AG09309 (cell line): ENCODE measurements at regions not wholly inside any gene's neighbourhood (a gene's known extent, or its start where the extent isn't known, plus 50 kb on each side); places are given as distances from the start of the nearest gene placed in this dataset.

Experiments
- DNase-seq: peaks from one replicate; pipeline ENCODE4 v3.0.0-alpha.2; 2010; ENCODE audit warnings: low read depth
- H3K4me3 ChIP-seq: 2 replicates; pipeline ENCODE4 v1.5.1; 2011; ENCODE audit warnings: mild to moderate bottlenecking, low read depth, low read length, moderate library complexity; ENCODE audit not compliant: control insufficient read depth
- CTCF ChIP-seq: IDR thresholded peaks from 2 replicates; pipeline ENCODE4 v1.5.1; 2011; ENCODE audit warnings: mild to moderate bottlenecking, low read depth, low read length, inconsistent platforms; ENCODE audit not compliant: insufficient read depth, control insufficient read depth; ENCODE audit errors: missing control alignments

- no peak for DNase-seq
- no peak for TF ChIP-seq CTCF
Measured at GRCh38 chr13:22112956-22113745, 442.3 kb downstream of the FGF9 start.

GRCh38 chr13:22114630-22115311 is 443.9 kb downstream of the FGF9 start:
- no peak for TF ChIP-seq CTCF
- no peak for DNase-seq
- H3K4me3 ChIP-seq = no peak overlapping the region

More at GRCh38 chr13:22112956-22113745, 442.3 kb downstream of the FGF9 start:
- H3K4me3 ChIP-seq = no peak overlapping the region

DNA sequence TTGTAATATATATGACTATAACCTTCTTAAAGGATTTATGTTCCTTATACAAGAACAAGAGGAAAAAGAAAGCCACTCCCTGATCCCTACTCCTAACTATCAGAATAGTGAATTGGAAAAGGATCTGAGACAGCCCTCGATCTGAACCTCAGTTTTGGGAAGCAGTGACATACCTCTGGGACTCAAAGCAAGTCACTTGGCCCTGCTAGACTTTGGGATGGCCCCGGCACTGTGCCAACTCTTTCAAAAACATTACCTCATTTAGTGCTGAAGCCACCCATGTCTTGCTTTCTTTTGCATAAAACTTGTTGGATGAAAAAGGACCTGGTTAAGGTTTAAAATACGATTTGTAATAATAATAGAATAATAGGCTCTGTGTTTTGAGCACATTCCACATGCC is 447.3 kb downstream of the FGF9 start:
- TF ChIP-seq CTCF = no peak
- no peak for DNase-seq
- H3K4me3 ChIP-seq = no peak overlapping the region

- no peak for DNase-seq
- no peak for TF ChIP-seq CTCF
- H3K4me3 ChIP-seq = no peak overlapping the region
Measured at GRCh38 chr13:22120646-22121045, 449.8 kb downstream of the FGF9 start.

DNA sequence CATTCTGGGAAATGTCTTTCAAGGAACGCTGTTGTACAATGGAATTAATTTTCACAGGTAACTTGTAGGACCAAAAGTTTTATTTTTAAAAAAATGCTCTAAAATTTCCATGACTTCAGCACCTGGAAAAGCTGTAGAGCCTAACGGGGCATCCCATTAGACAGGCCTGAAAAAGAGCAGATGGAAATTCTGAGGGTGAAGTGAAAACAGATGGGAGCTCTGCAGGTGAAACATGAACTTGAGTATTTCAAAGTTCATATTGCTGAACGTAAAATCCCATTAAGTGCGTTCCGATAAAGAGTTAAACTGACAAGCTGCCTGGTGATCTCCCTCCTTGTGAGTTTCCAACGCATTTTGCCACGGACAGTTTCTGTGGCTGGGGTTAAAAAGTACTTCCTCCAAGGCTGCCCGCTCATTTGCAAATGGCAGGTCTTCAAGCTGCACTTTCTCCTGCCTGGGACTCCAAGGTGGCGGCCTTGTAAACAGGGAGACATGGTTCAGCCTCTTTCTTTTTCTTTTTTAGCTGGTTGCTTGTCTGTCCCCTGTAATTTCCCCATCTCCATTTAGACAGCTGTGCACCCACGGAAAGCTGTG is 450.4 kb downstream of the FGF9 start:
- no peak for TF ChIP-seq CTCF
- no peak for DNase-seq
- H3K4me3 ChIP-seq = no peak overlapping the region

- H3K4me3 ChIP-seq = no peak overlapping the region
- DNase-seq = no peak
- TF ChIP-seq CTCF = no peak
Measured at GRCh38 chr13:22126433-22127021, 455.7 kb downstream of the FGF9 start.
